ENCODE measurements at regions not wholly inside any gene's neighbourhood (a gene's known extent, or its start where the extent isn't known, plus 50 kb on each side); places are given as distances from the start of the nearest gene placed in this dataset.

DNA sequence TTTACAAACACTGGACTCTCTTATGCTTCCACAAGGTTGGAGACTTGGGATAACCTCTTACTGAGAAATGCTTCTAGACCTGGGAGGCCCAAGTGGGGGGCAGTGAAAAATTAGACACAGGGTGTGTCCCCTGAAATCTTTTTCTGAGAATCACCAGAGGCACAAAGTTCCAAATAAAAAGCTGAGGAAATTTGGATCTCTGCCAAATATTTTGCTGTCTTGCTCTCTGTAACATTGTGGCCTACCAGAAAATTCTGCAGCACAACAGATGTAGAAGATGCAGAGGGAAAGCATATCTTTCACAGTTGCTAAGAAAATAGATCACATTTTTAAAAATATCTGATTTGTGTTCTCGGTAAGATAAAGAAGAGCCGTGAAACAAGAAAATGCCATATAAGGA lies 849.4 kb downstream of the CCSER2 start:
- TF ChIP-seq, protein P1, sequence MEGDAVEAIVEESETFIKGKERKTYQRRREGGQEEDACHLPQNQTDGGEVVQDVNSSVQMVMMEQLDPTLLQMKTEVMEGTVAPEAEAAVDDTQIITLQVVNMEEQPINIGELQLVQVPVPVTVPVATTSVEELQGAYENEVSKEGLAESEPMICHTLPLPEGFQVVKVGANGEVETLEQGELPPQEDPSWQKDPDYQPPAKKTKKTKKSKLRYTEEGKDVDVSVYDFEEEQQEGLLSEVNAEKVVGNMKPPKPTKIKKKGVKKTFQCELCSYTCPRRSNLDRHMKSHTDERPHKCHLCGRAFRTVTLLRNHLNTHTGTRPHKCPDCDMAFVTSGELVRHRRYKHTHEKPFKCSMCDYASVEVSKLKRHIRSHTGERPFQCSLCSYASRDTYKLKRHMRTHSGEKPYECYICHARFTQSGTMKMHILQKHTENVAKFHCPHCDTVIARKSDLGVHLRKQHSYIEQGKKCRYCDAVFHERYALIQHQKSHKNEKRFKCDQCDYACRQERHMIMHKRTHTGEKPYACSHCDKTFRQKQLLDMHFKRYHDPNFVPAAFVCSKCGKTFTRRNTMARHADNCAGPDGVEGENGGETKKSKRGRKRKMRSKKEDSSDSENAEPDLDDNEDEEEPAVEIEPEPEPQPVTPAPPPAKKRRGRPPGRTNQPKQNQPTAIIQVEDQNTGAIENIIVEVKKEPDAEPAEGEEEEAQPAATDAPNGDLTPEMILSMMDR (conservative IDR thresholded peaks at IDR 0.05; ENCODE audit: low read depth in 2 of 2), result no peak
- TF ChIP-seq EZH2 (IDR thresholded peaks at IDR 0.05; ENCODE audit: low read depth, unreplicated experiment) (no peak), EZH2phosphoT487 (IDR thresholded peaks at IDR 0.05; ENCODE audit: unreplicated experiment) (no peak), POLR2AphosphoS5 (IDR thresholded peaks at IDR 0.05; ENCODE audit: low read depth) (no peak), ZNF331 (CRISPR knock-in tag; IDR thresholded peaks at IDR 0.05; ENCODE audit: low read depth) (no peak), CREB1 (CRISPR knock-in tag; IDR thresholded peaks at IDR 0.05; ENCODE audit: low read depth) (no peak)
- TF ChIP-seq, protein P2, sequence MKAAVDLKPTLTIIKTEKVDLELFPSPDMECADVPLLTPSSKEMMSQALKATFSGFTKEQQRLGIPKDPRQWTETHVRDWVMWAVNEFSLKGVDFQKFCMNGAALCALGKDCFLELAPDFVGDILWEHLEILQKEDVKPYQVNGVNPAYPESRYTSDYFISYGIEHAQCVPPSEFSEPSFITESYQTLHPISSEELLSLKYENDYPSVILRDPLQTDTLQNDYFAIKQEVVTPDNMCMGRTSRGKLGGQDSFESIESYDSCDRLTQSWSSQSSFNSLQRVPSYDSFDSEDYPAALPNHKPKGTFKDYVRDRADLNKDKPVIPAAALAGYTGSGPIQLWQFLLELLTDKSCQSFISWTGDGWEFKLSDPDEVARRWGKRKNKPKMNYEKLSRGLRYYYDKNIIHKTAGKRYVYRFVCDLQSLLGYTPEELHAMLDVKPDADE (IDR thresholded peaks at IDR 0.05), result no peak

Data from GM23338 (cell line).